ENCODE measurements at regions not wholly inside any gene's neighbourhood (a gene's known extent, or its start where the extent isn't known, plus 50 kb on each side); places are given as distances from the start of the nearest gene placed in this dataset.

DNA sequence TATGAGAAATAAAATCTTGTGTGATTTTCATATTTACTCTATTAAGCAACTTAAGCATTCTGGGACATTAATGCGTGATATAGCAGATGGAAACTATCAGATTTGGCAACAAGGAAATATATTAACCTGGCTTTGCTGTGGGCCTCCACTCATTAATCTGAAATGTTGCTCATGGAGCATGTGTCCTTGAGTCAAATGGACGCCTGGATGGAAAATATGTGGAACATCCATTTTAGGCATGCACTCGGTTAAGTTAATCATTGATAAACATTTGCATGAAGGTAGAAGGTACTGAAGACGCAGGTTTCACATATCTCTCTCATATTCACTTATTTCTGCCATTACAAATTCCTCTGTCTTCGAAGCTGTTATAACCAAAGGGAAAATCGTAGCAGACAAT is 246.1 kb downstream of the NR2F2 start:
- WGBS = 78% methylated on average over 6 of the region's 6 CpGs
- no peaks in the 10 kb centered on the region for H3K27me3 ChIP-seq (replicated peaks; ENCODE audit: insufficient read depth)
- H3K27ac ChIP-seq = no peak overlapping the region
- no peaks in the 10 kb centered on the region for H3K4me1 ChIP-seq (replicated peaks)
- H3K4me3 ChIP-seq = no peak overlapping the region
- H3K9me3 ChIP-seq = no peaks in the 10 kb centered on the region
- TF ChIP-seq, protein P1, sequence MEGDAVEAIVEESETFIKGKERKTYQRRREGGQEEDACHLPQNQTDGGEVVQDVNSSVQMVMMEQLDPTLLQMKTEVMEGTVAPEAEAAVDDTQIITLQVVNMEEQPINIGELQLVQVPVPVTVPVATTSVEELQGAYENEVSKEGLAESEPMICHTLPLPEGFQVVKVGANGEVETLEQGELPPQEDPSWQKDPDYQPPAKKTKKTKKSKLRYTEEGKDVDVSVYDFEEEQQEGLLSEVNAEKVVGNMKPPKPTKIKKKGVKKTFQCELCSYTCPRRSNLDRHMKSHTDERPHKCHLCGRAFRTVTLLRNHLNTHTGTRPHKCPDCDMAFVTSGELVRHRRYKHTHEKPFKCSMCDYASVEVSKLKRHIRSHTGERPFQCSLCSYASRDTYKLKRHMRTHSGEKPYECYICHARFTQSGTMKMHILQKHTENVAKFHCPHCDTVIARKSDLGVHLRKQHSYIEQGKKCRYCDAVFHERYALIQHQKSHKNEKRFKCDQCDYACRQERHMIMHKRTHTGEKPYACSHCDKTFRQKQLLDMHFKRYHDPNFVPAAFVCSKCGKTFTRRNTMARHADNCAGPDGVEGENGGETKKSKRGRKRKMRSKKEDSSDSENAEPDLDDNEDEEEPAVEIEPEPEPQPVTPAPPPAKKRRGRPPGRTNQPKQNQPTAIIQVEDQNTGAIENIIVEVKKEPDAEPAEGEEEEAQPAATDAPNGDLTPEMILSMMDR (IDR thresholded peaks at IDR 0.05) = no peak
- no peak for TF ChIP-seq POLR2AphosphoS5 (IDR thresholded peaks at IDR 0.05)
- no peak for DNase-seq (ENCODE audit: low spot score)
- intact Hi-C loops (cut with DNase I) = loop anchor here (10.0 kb wide), 1 partner anchor 62 kb away; no protein-coding TSS in a partner anchor
- H3K36me3 ChIP-seq = no peaks in the 10 kb centered on the region

DNA sequence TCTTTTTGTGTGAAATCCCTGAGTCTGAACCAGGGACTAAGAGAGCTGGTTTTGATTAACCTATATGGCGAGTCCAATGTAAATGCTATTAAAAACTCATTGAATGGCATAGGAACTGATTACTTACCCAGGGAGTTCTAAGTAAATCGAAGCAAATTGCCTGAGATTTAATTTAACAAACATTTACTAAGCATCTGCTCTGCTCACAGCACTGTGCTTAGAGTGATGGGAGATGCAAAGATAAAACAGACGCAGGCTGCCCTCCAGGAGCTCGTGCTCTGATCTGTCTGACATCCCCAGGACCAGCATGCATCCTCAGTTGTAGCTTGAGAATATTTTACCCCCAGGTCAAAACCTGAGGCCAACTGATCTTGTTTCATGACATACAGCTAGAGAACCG is 247.9 kb downstream of the NR2F2 start:
- intact Hi-C loops (cut with DNase I) = loop anchor here (10.0 kb wide), 1 partner anchor 64 kb away; no protein-coding TSS in a partner anchor
- 59% methylated on average over 5 of the region's 5 CpGs for WGBS
- no peaks in the 10 kb centered on the region for H3K36me3 ChIP-seq
- no peaks in the 10 kb centered on the region for H3K4me1 ChIP-seq (replicated peaks)
- DNase-seq (ENCODE audit: low spot score) = no peak
- H3K27ac ChIP-seq = no peak overlapping the region
- no peak overlapping the region for H3K4me3 ChIP-seq
- no peaks in the 10 kb centered on the region for H3K9me3 ChIP-seq
- TF ChIP-seq POLR2A (IDR thresholded peaks at IDR 0.05) = no peak
- no peak for TF ChIP-seq POLR2AphosphoS5 (IDR thresholded peaks at IDR 0.05)
- TF ChIP-seq, protein P1 (IDR thresholded peaks at IDR 0.05) = no peak
- no peaks in the 10 kb centered on the region for H3K27me3 ChIP-seq (replicated peaks; ENCODE audit: insufficient read depth)

- H3K27me3 ChIP-seq (replicated peaks; ENCODE audit: insufficient read depth) = no peaks in the 10 kb centered on the region
- no peaks in the 10 kb centered on the region for H3K36me3 ChIP-seq
- H3K4me3 ChIP-seq = no peak overlapping the region
- H3K4me1 ChIP-seq (replicated peaks) = no peaks in the 10 kb centered on the region
- TF ChIP-seq, protein P1 (IDR thresholded peaks at IDR 0.05) = no peak
- TF ChIP-seq POLR2A (IDR thresholded peaks at IDR 0.05) = no peak
- no peak for TF ChIP-seq POLR2AphosphoS5 (IDR thresholded peaks at IDR 0.05)
- intact Hi-C loops (cut with DNase I) = no loop called here
- no peak for DNase-seq (ENCODE audit: low spot score)
- 93% methylated on average over 11 of the region's 11 CpGs for WGBS
- no peak overlapping the region for H3K27ac ChIP-seq
- no peaks in the 10 kb centered on the region for H3K9me3 ChIP-seq
Measured at GRCh38 chr15:96581371-96581770, 250.9 kb downstream of the NR2F2 start.

GRCh38 chr15:96582473-96582872 is 252.0 kb downstream of the NR2F2 start:
- Histone ChIP-seq H3K27ac (no peak overlapping the region), H3K9me3 (no peaks in the 10 kb centered on the region), H3K27me3 (replicated peaks; ENCODE audit: insufficient read depth) (no peaks in the 10 kb centered on the region), H3K4me3 (no peak overlapping the region), H3K4me1 (replicated peaks) (no peaks in the 10 kb centered on the region), H3K36me3 (no peaks in the 10 kb centered on the region)
- WGBS = 89% methylated on average over 11 of the region's 11 CpGs
- intact Hi-C loops (cut with DNase I) = no loop called here
- no peak for DNase-seq (ENCODE audit: low spot score)
- TF ChIP-seq POLR2A (IDR thresholded peaks at IDR 0.05) = no peak

DNA sequence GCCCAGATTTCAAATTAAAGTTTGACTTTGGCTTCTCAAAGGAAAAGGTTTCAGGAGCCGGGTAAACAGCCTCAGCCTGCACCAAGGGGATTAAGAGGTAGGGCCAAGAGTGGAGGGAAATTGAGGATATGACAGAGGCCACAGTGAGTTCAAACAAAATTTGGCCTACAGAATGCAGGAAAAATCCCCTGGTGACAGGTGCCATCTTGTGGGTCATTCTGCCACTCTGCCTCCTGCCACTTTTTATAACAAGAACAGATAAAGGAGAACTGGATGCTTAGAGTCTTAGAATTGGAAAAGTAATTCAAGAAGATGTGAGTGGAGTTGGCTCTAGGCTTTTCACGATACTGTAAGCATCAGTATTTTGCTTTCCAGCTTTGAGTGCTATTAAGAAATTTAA is 253.2 kb downstream of the NR2F2 start:
- no peak overlapping the region for H3K27ac ChIP-seq
- H3K4me3 ChIP-seq = no peak overlapping the region
- H3K4me1 ChIP-seq (replicated peaks) = no peaks in the 10 kb centered on the region
- TF ChIP-seq, protein P1 (IDR thresholded peaks at IDR 0.05) = no peak
- TF ChIP-seq POLR2A (IDR thresholded peaks at IDR 0.05) = no peak
- no peak for TF ChIP-seq POLR2AphosphoS5 (IDR thresholded peaks at IDR 0.05)
- H3K9me3 ChIP-seq = no peaks in the 10 kb centered on the region
- H3K36me3 ChIP-seq = no peaks in the 10 kb centered on the region
- WGBS = 80% methylated on average over 2 of the region's 2 CpGs
- intact Hi-C loops (cut with DNase I) = no loop called here
- no peaks in the 10 kb centered on the region for H3K27me3 ChIP-seq (replicated peaks; ENCODE audit: insufficient read depth)
- DNase-seq (ENCODE audit: low spot score) = no peak

All from prostate gland (tissue), 2 donors.